GM21737 (cell line): ENCODE measurements at regions not wholly inside any gene's neighbourhood (a gene's known extent, or its start where the extent isn't known, plus 50 kb on each side); places are given as distances from the start of the nearest gene placed in this dataset.
A peak's percentile ranks its signal among the peaks of the same experiment; 100 is the strongest.

Experiments used
- ATAC-seq: cut with Tn5 transposase; IDR thresholded peaks from one replicate; pipeline ENCODE4 v1.9.1; 2021; ENCODE audit warnings: mild to moderate bottlenecking, moderate library complexity; ENCODE audit not compliant: unreplicated experiment

DNA sequence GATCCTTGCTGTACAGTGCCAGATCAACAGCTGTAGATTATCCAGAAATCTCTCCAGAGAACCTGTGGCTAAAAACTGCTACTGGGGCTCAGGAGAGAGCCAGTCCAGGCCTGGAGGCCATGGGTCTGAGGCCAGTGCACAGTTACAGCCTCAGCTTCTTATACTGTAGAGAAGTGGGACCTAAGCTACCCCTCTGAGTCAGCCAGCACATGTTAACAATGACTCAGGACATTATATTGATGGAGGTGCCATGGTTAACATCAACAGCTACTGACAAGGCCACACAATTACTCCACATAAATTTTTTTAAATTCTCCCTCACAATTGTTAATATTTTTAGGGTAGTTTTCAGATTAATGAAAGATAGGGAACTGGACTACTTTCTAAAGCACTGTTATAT is 138.5 kb downstream of the RBM26 start:
- no peak for ATAC-seq

DNA sequence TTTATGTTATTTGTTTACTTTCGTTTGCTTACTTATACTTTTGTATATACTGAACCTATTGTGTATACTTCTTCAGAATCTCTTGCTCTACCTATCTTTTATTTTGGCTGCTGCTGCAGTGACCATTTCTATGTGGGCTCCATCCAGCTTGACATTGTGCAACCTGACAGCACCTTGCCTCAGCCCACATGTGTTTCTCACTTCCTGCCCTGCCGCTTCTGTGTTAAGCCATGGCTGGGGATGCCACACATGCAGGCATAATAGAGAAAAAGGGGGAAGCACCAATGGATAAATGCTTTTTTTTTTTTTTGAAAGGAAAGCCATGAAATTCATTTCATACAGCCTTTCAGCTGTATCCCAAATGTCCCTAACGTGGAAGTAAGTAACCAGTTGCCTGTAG is 147.6 kb downstream of the RBM26 start:
- ATAC-seq, result peak; percentile 95

DNA sequence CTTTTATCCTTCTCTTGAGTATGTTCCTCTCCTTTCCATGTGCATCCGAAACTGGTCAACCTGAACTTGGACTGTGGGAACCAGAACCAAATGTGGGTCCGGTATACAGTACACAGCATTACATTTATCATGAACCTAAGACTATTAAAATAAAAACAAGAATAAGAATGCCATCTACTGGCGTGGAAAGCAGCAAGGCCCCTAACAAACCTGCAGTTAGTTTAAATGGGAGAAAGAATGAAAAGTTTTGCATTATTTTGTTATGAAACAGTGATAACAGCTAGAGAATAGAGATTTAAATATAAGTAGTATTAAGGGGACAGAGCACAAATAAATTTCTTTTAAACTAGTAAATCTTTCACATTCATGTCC is 159.5 kb downstream of the RBM26 start:
- peak; percentile 24 for ATAC-seq

DNA sequence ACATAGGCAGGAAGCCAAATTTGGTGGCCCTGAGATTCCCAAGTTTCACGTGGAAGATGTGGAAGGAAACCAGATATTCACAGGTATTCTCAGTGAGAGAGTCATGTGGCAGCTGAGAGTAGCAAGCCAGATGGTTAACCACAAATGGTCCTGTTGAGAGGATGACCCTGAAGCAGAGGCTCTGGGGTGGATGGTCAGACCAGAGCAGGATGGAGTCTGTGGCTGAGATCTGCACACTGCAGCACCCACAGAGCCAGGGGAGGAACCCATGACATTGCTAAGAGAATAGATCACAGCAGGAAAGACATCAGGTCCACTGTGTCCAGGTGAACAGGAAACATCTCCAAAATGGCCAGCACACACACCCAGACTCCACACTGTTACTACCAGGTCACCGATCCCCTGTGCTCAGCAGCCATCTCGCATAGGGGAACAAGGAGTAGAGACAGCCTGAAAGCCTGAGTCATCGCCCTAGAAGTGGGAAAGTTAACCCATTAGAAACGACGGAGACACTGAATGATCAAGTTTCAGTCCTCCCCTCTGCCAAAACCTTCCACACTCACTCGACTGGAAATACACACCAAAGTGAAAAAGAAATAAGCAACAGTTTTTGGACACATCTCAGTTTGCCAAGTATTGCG is 160.0 kb downstream of the RBM26 start:
- ATAC-seq, result peak; percentile 59

DNA sequence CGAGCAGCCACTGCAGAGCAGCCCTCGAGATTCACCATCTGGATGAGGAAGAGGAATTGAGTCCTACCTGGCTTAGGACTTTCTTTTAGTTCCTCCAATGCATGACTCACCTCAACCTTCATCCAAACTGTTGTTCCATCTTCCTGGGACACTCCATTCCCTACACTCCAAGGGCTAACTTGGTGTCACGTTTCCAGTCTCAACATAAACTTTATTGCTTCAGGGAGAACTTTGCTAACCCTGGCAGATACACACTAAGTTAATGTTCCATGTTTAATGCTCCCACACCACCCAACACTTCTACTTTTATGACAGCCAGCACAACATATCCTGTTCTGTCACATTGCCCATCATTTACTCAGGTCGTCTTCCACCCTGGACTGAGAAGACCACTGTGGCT is 164.4 kb downstream of the RBM26 start:
- ATAC-seq, result no peak

DNA sequence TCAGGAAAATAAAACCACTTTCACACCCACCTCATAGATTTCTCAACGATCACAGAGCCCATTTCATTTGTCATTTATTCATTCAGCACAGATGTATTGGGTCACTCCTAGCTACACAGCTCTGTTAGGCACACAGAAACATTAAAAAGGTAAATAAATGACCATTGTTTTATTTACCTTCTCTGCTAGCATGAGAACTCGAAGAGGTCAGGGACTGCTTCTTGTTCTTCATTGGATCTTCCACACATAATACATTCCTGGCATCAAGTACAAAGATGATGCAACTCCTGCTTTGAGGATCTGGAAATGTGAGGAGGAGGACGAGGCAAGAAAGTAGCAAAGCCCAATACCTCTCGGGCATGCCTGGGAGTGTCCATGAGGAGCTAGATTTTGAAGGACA is 168.1 kb downstream of the RBM26 start:
- ATAC-seq, result no peak

DNA sequence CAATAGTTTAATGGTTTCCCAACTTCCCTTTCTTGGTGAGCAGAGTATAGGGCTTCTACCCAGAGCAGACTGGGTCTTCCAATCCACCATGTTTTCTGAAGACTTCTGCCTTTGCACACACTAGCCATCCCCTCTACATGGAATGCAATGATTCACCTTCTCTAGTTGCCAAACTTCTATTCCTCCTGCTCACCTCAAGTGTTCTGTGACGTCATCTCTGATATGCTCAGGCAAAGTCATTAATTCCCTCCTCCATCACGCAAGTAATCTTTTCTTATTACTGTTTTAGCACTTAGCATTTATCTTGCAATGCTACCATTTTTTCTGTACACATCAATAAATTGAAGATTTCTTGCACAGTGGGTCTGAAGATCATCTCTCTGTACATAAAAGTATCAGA is 174.2 kb downstream of the RBM26 start:
- no peak for ATAC-seq

DNA sequence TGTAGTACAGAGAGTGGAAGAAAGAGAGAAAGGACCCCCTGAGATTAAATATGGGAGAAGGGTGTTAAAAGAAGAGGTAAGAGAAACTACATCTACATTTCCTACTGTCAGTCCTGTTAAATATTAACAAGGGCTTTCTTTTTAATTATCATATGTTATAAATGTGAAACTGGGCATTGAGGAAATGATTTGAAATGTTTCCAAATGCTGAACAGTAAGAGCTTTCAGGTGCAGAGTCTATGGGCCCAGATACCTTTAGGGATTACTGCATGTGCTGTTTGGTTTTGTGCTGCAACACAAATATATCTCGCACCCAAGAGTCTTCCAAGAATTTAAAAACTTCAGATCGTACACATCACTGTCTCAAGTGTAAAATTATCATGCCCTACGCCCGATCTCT is 176.3 kb downstream of the RBM26 start:
- ATAC-seq, result no peak

DNA sequence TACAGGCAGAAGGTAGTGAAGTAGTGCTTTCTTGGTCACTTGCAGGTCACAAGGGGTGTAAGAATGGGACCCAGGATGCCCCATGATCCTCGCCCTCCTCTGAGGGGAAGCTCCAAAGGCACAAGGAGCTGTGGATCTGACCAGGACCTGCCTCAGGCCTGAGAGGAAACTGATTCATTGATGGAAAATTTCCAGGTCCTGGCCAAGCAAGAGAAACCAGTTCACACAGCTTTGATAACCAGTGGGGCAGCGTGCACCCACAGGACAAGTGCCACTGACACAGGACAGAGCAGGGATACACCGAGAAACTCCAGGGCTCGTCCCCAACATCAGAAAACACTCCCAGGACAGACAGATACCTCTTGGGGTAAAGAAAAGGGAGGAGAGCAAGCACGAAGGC is 177.1 kb downstream of the RBM26 start:
- no peak for ATAC-seq

DNA sequence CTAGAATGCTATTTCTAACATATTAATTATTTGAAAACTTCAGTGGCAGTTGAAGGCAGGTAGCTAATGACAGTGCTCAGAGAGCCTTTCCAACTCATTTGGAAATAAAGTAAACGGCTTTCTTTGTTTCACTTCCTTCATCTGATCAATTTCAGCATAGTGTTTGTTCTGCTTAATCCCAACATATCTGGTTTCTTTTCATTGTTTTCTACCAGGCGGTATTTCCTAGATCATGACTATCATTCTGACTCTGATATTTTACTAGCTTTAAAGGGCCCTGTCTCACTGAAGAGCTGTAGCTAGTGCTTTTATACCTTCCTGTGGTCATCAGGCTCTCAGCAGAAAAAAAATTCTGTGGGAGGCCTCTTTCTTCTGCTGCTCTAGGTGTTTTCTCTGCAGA is 178.6 kb downstream of the RBM26 start:
- ATAC-seq, result peak; percentile 77

DNA sequence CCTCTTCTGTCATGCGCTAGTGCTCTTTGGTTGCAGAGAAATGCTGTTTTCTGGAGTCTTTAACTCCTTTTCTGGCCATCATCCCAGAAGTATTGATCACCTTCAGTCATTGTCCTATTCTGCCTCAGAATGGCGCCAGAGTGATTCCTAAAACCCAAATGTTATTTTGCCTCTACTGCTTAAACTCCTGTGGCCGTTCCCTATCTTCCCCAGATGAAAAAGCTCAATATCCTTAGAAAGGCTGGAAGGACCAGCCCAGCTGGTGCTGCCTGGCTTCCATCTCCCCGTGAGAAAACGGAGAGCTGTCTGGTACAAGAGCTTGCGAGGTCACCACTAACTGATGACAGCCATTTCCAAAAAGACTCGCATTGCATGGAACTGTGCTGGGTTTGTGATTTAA is 179.1 kb downstream of the RBM26 start:
- ATAC-seq, result peak; percentile 18

DNA sequence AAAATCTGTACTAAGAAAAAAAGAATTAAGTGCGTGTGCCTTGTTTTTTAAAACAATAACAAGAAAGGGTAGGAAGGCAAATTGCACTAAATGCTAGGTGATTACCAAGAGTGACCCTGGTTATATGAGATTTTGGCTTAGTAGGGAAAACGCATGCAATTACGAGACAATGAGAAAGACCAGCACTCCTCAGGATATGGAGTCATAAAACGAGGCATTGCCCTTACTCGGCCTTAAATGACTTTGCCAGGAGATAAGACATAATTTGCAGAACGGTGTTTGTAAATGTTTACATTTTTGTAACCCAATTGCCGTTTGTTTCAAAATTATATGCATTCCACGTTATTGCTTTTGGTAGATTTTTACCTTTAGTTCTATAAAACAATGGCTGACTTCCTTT is 179.8 kb downstream of the RBM26 start:
- no peak for ATAC-seq

DNA sequence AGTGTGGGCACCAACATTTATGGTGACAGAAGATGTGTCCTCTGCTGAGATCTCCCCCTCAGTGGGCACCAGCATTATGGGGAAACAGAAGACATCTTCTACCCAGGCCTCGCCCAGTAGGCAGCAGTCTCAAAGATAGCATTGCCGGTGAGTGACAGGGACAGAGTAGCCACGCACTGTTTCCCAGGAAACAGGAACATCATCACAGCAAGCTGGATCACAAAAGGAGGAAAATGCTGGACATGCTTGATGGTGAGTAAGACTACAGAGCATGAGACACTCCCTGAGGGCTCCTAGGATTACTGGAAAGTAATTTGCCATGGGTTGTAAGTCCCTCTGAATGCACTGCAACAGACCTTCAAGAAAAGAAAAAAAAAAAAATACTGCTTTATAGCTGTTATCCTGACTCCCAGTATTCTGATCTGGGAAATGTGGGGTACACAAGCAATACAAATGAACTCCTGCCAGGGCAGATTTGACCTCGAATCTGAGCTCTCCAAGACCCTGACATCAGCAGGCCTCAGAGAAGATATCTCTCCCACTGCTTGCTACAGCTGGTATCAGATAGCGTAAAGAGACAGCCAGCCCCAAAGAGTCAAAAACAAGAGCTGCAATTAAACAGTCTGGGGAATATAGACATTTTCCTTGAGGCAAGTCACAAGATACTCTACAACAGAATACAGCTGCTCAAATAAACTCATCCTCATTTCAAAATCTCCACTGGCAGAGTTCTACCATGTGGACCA is 180.4 kb downstream of the RBM26 start:
- ATAC-seq, result no peak

DNA sequence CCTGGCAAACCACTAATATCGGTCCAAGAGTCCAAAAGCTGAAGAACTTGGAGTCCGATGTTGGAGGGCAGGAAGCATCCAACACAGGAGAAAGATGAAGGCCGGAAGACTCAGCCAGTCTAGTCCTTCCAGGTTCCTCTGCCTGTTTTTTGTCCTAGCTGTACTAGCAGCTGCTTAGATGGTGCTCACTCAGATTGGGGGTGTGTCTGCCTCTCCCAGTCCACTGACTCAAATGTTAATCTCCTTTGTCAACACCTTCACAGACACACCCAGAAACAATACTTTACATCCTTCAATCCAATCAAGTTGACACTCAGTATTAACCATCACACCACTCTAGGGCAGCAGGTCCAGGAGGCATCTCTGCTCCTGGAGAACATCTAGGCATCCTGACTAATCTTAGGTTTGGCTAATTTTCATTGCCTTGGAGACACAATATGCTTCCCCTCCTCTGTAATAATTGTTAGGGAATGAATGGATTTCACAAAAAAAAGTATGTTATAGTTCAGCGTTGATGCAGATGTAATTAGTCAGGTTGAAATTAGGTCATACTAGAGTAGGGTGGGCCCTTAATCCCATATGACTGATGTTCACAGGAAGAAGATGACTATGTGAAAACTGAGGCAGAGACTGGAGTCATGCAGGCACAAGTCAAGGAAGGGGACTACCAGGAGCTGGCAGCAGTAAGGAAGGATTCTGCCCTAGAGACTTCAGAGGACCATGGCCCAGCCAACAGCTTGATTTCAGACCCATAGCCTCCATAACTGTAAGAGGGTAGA is 183.4 kb downstream of the RBM26 start:
- no peak for ATAC-seq

DNA sequence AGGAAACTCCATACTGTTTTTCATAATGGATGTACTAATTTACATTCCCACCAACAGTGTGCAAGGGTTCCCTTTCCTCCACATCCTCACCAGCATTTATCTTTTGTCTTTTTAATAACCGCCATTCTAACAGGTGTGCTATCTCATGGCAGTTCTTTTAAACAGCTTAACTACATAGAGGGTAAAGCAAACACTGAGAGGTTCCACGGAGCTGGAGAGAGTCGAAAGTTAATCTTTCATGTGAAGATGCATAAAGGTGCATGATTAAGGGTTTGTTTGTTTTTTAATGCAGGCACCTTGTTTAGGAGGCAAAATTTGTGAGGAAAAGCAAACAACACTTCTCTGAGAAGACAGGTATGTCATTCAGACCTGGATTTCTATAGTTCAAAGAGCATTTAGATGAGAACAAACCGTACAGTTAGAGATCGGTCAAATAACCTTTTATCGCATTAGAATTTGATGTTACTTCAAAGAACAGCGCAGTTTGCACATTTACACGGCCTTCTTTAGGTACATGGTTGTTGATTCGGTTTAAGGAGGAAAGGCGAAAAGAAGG is 193.9 kb downstream of the RBM26 start:
- no peak for ATAC-seq

DNA sequence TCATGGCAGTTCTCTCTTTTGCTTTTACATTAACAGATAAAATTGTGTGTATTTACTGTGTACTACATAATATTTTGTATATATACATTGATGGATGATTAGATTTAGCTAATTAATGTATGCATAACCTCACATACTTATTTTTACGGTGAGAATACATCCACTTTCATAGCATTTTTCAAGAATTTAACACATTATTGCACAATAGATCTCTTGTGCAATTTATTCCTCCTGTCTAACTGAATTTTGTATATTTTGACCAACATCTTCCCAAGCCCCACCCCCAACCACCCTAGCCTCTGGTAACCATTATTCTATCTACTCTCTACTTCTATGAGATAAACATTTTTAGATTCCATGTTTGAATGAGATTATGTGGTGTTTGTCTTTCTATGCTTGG is 194.7 kb downstream of the RBM26 start:
- ATAC-seq, result no peak

DNA sequence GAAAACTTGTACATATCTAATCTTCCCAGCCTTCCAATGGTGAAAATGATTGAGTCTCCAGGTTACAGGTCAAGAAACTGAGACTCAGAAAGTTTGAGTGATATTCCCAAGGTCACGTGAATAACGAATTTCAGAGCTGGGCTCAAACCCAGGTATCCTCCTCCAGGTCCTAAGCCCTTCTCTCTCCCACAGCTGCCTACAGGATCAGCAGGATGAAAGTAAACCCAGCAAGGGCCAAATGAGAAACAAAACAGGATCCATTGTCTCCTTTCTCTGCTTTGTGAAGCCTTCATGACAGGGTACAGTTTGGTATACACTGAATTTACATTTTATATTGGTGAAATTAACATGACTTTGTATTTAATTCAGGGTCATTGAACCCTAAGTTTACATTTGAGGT is 208.1 kb downstream of the RBM26 start:
- no peak for ATAC-seq

DNA sequence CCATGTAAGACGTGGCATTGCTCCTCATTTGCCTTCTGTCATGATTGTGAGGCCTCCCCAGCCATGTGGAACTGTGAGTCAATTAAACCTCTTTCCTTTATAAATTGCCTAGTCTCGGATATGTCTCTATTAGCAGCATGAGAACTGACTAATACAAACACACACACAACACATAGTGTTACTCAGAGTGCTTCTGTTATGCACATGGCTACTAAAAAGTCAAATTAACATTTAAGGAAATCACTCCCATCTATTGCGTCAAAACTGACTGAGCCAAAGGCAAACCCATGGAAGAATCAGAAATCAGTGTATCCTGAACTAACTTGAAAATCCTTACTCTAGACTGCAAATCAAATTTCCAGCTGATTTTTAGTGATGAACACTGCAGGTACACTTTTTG is 209.2 kb downstream of the RBM26 start:
- no peak for ATAC-seq

DNA sequence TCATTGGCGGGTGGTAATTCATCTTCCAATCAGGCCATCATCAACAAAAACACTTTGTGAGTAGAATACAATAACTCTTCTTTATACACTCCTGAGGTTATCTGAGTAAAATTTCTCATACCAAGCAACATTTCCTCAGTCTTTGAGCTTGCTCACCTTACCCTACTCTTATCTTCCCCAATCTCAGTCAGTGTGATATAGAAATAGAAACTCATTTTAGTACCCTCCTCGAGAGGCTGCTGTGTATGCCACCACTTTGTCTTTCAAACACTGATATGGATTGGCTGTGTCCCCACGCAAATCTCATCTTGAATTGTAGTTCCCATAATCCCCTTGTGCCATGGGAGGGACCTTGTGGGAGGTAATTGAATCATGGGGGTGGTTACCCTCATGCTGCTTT is 209.7 kb downstream of the RBM26 start:
- no peak for ATAC-seq

DNA sequence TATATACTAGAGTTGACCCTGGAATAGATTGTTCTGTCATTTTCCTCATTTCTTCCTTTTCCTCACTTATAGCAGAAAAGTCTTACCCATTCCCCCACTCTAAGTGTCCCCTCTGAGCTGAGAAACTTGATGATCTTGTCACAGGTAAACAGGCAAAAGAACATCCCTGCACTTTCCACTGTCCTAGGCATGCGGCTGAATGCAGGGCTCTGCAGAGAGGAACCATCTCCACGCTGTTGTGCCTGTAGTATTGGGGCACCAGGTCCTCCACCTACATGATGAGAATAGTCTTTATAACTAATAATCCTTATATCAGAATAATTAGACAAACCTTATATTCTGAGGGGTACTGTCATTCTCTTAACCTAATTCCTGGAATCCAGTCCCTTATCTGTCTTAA is 211.3 kb downstream of the RBM26 start:
- ATAC-seq, result peak; percentile 42

DNA sequence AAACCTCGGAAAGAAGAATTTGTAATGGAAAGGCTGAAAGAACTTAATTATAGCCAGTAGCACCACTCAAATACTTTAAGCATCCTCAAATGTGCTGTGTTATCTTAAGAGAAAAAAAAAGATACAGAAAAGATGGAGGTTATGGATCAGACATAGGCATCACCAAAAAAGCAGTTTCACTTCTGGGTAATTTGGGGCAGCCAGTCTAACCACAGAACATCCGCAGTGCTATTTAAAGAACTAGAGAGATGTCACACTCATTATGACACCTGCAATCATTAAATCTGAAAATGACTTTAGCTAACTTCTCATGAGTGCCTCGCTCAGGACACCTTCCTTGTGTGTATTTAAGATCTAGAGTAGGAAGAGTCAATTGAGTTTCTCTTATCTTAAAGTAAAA is 211.8 kb downstream of the RBM26 start:
- ATAC-seq, result peak; percentile 94

DNA sequence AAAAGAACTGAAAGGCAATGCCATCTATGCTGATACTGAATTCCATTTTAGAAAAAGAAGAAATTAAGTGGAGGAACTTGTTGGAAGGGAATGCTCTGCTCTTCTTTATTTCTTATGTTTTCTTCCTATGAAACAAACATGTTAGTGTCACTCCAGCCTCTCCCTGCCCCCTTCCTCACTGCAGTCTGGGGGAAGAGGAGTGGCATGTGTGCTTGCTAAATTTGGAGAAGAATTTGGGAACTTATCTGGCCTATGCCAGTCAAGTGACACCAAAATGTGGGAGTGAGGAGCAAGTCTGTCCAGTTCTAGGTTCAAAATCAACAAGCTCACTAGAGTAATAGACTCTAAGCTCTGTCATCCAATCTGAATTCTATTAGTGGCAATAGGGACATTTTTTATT is 214.6 kb downstream of the RBM26 start:
- ATAC-seq, result no peak
